H1 (cell line): ENCODE measurements at regions not wholly inside any gene's neighbourhood (a gene's known extent, or its start where the extent isn't known, plus 50 kb on each side); places are given as distances from the start of the nearest gene placed in this dataset.

ENCODE experiments used
- RAD21 ChIP-seq, 2 experiments: IDR thresholded peaks in 1 of 2; conservative IDR thresholded peaks in 1 of 2; 2 replicates each; pipeline ENCODE4 v1.6.1; 2011; ENCODE audit warnings: low read depth in 2 of 2, low read length in 2 of 2, improper control_type of control experiment in 1 of 2, inconsistent platforms in 1 of 2, mild to moderate bottlenecking in 1 of 2, moderate library complexity in 1 of 2
- ZNF274 ChIP-seq: IDR thresholded peaks from 2 replicates; pipeline ENCODE4 v1.7.0; 2012; ENCODE audit warnings: low read length, borderline replicate concordance; ENCODE audit errors: extremely low read depth

DNA sequence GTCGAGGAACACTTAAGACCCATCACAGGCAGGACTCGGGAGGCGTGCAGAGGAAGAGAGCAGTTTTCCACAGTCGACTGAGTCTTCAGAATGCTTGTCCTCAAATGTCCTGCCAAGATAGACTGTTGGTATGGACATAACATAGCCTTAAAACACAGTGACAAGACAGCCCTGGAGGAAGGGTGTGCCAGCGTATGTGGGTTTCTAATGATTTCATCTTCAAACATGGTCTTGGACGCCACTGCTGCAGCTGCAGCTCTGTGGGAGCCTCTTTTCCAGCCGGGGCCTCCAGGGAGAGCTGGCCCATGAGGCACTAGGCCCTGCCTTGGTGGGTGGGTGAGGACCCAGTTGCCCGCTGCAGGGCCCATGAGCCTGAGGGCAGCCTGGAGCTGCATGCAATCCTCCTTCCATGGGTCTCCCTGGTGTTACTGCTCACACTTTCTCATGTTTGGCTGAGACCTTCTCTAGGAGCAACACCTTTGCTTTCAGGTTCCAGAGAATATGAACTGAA lies 198.6 kb downstream of the KLF13 start (continued):
- TF ChIP-seq ZNF274, result no peak
- no peak for TF ChIP-seq RAD21 (IDR thresholded peaks at IDR 0.05 in 1 of 2, conservative IDR thresholded peaks at IDR 0.05 in 1 of 2; ENCODE audit: low read depth in 2 of 2, low read length in 2 of 2)
